K562 (cell line): ENCODE measurements at regions not wholly inside any gene's neighbourhood (a gene's known extent, or its start where the extent isn't known, plus 50 kb on each side); places are given as distances from the start of the nearest gene placed in this dataset.

Experiments
- ATAC-seq: fragments of 200-7000 bp; cut with Tn5 transposase; 3 replicates; pipeline ENCODE4 v1.9.1; 2020; ENCODE audit warnings: moderate library complexity
- BruUV-seq: library from RNA; stranded (reverse); fragments of 400-500 nt; replicated peaks from 2 replicates; lab custom pipeline; 2021; lab: Mats Ljungman, UMichigan
- CTCF ChIA-PET: fragments of 300-600 bp; formaldehyde crosslinking; extraction: SDS; loops from one replicate; lab custom pipeline; 2021; ENCODE audit warnings: low intra/inter-chr PET ratio; lab: Yijun Ruan, JAX
- POLR2A ChIA-PET: fragments of 300-600, 350-650 bp; sonication (Branson Sonifier 250); formaldehyde crosslinking; extraction: SDS; loops from one replicate; lab custom pipeline; 2021; ENCODE audit warnings: antibody characterized with exemption, inconsistent platforms; lab: Yijun Ruan, JAX
- DNase-seq, 4 experiments: peaks; one replicate each; pipeline versions ENCODE4 v3.0.0 to v3.0.0-alpha.2; 2011 to 2018; ENCODE audit warnings: low spot score in 3 of 4, mixed read lengths in 3 of 4; ENCODE audit errors: extremely low read depth in 1 of 4
- FAIRE-seq: peaks from 2 replicates; lab custom pipeline; 2011; peaks lifted over from hg19 to GRCh38; lab: Jason Lieb, UNC
- H2AFZ ChIP-seq: 2 replicates; pipeline ENCODE4 v1.6.0; 2011; ENCODE audit warnings: low read depth, low read length, control low read depth, inconsistent platforms
- H3K27ac ChIP-seq: fragments of 200-600 bp; 3 replicates; pipeline ENCODE4 v1.8.0; 2011; ENCODE audit warnings: low read depth, mild to moderate bottlenecking, control low read depth, inconsistent platforms, low read length, moderate library complexity, mixed read lengths; ENCODE audit errors: extremely low read depth
- H3K27me3 ChIP-seq, 2 experiments: fragments of 300-600 bp in 1 of 2; 2 replicates in 1 of 2; 3 replicates in 1 of 2; pipeline versions ENCODE4 v1.6.0 to v1.8.0; 2011; ENCODE audit warnings: inconsistent platforms in 2 of 2, low read length in 2 of 2, mild to moderate bottlenecking in 1 of 2, mixed read lengths in 1 of 2, moderate library complexity in 1 of 2; ENCODE audit not compliant: control insufficient read depth in 2 of 2, insufficient read depth in 2 of 2
- H3K36me3 ChIP-seq: fragments of 300-600 bp; 3 replicates; pipeline ENCODE4 v1.8.0; 2011; ENCODE audit warnings: mild to moderate bottlenecking, low read length, inconsistent platforms; ENCODE audit not compliant: control insufficient read depth, insufficient read depth
- H3K4me1 ChIP-seq, 2 experiments: fragments of 200-600 bp in 1 of 2; replicated peaks in 1 of 2; 2 replicates in 1 of 2; 3 replicates in 1 of 2; pipeline versions ENCODE4 v1.5.1 to v1.8.0; 2011; ENCODE audit warnings: inconsistent platforms in 2 of 2, low read length in 2 of 2, mild to moderate bottlenecking in 1 of 2, mixed read lengths in 1 of 2, moderate library complexity in 1 of 2; ENCODE audit not compliant: control insufficient read depth in 2 of 2, insufficient read depth in 2 of 2
- H3K4me2 ChIP-seq: 2 replicates; pipeline ENCODE4 v1.6.1; 2011; ENCODE audit warnings: low read length, control low read depth, inconsistent platforms, mixed read lengths; ENCODE audit not compliant: insufficient read depth
- H3K4me3 ChIP-seq: fragments of 200-600 bp; sonication (generic), shearing (Covaris generic); 2 replicates; pipeline ENCODE4 v1.5.1; 2016; ENCODE audit warnings: control low read depth, inconsistent platforms
- H3K79me2 ChIP-seq: fragments of 200-600 bp; 3 replicates; pipeline ENCODE4 v1.8.0; 2011; ENCODE audit warnings: low read length, inconsistent platforms; ENCODE audit not compliant: control insufficient read depth, insufficient read depth
- H3K9ac ChIP-seq, 2 experiments: 2 replicates each; pipeline versions ENCODE4 v1.6.0 to v1.6.1; 2011; ENCODE audit warnings: low read depth in 2 of 2, low read length in 2 of 2, control low read depth in 1 of 2, inconsistent platforms in 1 of 2, mild to moderate bottlenecking in 1 of 2, mixed read lengths in 1 of 2; ENCODE audit not compliant: insufficient read depth in 1 of 2
- H3K9me1 ChIP-seq: one replicate; pipeline ENCODE4 v1.6.0; 2011; ENCODE audit warnings: inconsistent platforms, mild to moderate bottlenecking, low read length, moderate library complexity; ENCODE audit not compliant: control insufficient read depth, insufficient read depth
- H3K9me3 ChIP-seq: replicated peaks from 2 replicates; pipeline ENCODE4 v1.5.1; 2011; ENCODE audit warnings: low read depth, low read length, inconsistent platforms; ENCODE audit not compliant: control insufficient read depth, insufficient read depth
- H4K20me1 ChIP-seq: replicated peaks from 2 replicates; pipeline ENCODE4 v1.6.1; 2011; ENCODE audit warnings: low read length, inconsistent platforms, mixed read lengths; ENCODE audit not compliant: control insufficient read depth, insufficient read depth
- BHLHE40 ChIP-seq: IDR thresholded peaks from 2 replicates; pipeline ENCODE4 v1.6.1; 2011; ENCODE audit warnings: low read length, improper control_type of control experiment
- CBFB ChIP-seq: sonication (generic); formaldehyde crosslinking; IDR thresholded peaks from 2 replicates; pipeline ENCODE4 v1.4.0; 2020; ENCODE audit warnings: mild to moderate bottlenecking, missing genetic modification reagents
- DPF2 ChIP-seq: fragments of 450-650 bp; IDR thresholded peaks from 2 replicates; pipeline ENCODE4 v1.6.1; 2016
- HDAC8 ChIP-seq: fragments of 450-650 bp; IDR thresholded peaks from 2 replicates; pipeline ENCODE4 v1.6.1; 2016; ENCODE audit warnings: mild to moderate bottlenecking, missing genetic modification characterization, moderate library complexity, missing compliant biosample characterization
- MECOM ChIP-seq: fragments of 250-450 bp; sonication (Bioruptor Pico); IDR thresholded peaks from 2 replicates; pipeline ENCODE4 v1.8.0; 2022; ENCODE audit warnings: inconsistent platforms
- MIER1 ChIP-seq: fragments of 450-650 bp; IDR thresholded peaks from 2 replicates; pipeline ENCODE4 v1.6.1; 2016; ENCODE audit warnings: antibody characterized with exemption, mild to moderate bottlenecking, low read depth
- NEUROD1 ChIP-seq: fragments of 150-350 bp; IDR thresholded peaks from 2 replicates; pipeline ENCODE4 v1.6.1; 2014; ENCODE audit warnings: borderline replicate concordance, low read length, low read depth; ENCODE audit not compliant: partially characterized antibody
- NFRKB ChIP-seq: fragments of 450-650 bp; IDR thresholded peaks from 2 replicates; pipeline ENCODE4 v1.6.1; 2016; ENCODE audit warnings: low read depth
- PKNOX1 ChIP-seq: fragments of 450-650 bp; IDR thresholded peaks from 2 replicates; pipeline ENCODE4 v1.6.1; 2016
- POU5F1 ChIP-seq: fragments of 150-350 bp; IDR thresholded peaks from 2 replicates; pipeline ENCODE4 v1.6.1; 2014; ENCODE audit warnings: borderline replicate concordance, low read length, low read depth, mild to moderate bottlenecking; ENCODE audit not compliant: partially characterized antibody
- SREBF1 ChIP-seq: fragments of 150-350 bp; IDR thresholded peaks from 2 replicates; pipeline ENCODE4 v1.6.1; 2014; ENCODE audit warnings: antibody characterized with exemption, low read depth, low read length, borderline replicate concordance
- TGIF2 ChIP-seq: sonication (generic); formaldehyde crosslinking; IDR thresholded peaks from 2 replicates; pipeline ENCODE4 v1.8.1; 2022; ENCODE audit warnings: mild to moderate bottlenecking, missing genetic modification reagents, moderate library complexity
- U2AF1 ChIP-seq: fragments of 200-400 bp; formaldehyde crosslinking; optimal IDR thresholded peaks from 2 replicates; pipeline ENCODE3; 2017; ENCODE audit warnings: mild to moderate bottlenecking, low read depth, low read length, moderate library complexity
- YY1 ChIP-seq, 3 experiments: IDR thresholded peaks; 2 replicates each; pipeline ENCODE4 v1.6.1; 2011; ENCODE audit warnings: low read length in 2 of 3, mild to moderate bottlenecking in 2 of 3, moderate library complexity in 2 of 3, borderline replicate concordance in 1 of 3, control low read depth in 1 of 3, low read depth in 1 of 3; ENCODE audit not compliant: insufficient read depth in 3 of 3, insufficient replicate concordance in 2 of 3, control insufficient read depth in 1 of 3, insufficient read length in 1 of 3; ENCODE audit errors: extremely low read depth in 1 of 3
- ZNF217 ChIP-seq: sonication (generic); formaldehyde crosslinking; IDR thresholded peaks from 2 replicates; pipeline ENCODE4 v1.8.0; 2022; ENCODE audit warnings: mild to moderate bottlenecking, missing genetic modification reagents
- ZNF324 ChIP-seq: fragments of 250-450 bp; sonication (Bioruptor Pico); IDR thresholded peaks from 2 replicates; pipeline ENCODE4 v1.4.0; 2020; ENCODE audit warnings: mild to moderate bottlenecking
- ZNF384 ChIP-seq: IDR thresholded peaks from 2 replicates; pipeline ENCODE4 v1.6.1; 2012; ENCODE audit warnings: low read depth, low read length, improper control_type of control experiment
- ZNF507 ChIP-seq: conservative IDR thresholded peaks from 2 replicates; pipeline ENCODE4 v1.6.1; 2017; ENCODE audit warnings: missing genetic modification characterization, missing compliant biosample characterization
- ZNF785 ChIP-seq: fragments of 250-450 bp; sonication (Bioruptor Pico); IDR thresholded peaks from 2 replicates; pipeline ENCODE4 v1.4.0; 2020; ENCODE audit warnings: mild to moderate bottlenecking
- WGBS: fragments of 100-300 bp; shearing (Covaris generic); methylation state at CpG from one replicate; pipeline ENCODE4 v1.1.6; 2016; ENCODE audit warnings: low coverage, mixed read lengths; ENCODE audit not compliant: insufficient coverage; ENCODE audit errors: missing lambda C conversion rate; 5-methylcytosine and 5-hydroxymethylcytosine counted together
- in situ Hi-C: fragments of 300-500 bp; cut with MboI; formaldehyde crosslinking; loops from 4 replicates; pipeline ENCODE4 v1.15.0; 2018; ENCODE audit warnings: inconsistent platforms, mixed read lengths
- intact Hi-C: fragments of 100-400 bp; cut with micrococcal nuclease; formaldehyde crosslinking; loops from 2 replicates; pipeline ENCODE4 v1.14.2; 2022

GRCh38 chrX:115387327-115387726 lies 97.8 kb downstream of the LUZP4 start (continued):
- TF ChIP-seq MECOM (CRISPR knock-in tag) = no peak
- no peak for TF ChIP-seq DPF2
- no peak for TF ChIP-seq NFRKB
- TF ChIP-seq CBFB = no peak
- no peak for TF ChIP-seq BHLHE40
- TF ChIP-seq ZNF384 = no peak
- TF ChIP-seq TGIF2 (CRISPR knock-in tag) = no peak
- no peak for TF ChIP-seq NEUROD1
- TF ChIP-seq ZNF217 = no peak
- TF ChIP-seq POU5F1 = no peak

GRCh38 chrX:115388879-115389278 lies 99.4 kb downstream of the LUZP4 start:
- no peak for FAIRE-seq
- no peak for DNase-seq

More at GRCh38 chrX:115388879-115389278, 99.4 kb downstream of the LUZP4 start:
- H3K4me3 ChIP-seq = no peak overlapping the region
- no peak overlapping the region for H3K27ac ChIP-seq
- H3K27me3 ChIP-seq = no peaks in the 10 kb centered on the region
- no peaks in the 10 kb centered on the region for H3K36me3 ChIP-seq
- no peak for TF ChIP-seq PKNOX1
- no peak for TF ChIP-seq SREBF1
- no peak for TF ChIP-seq ZNF785
- TF ChIP-seq ZNF507 (tag) = no peak
- no peak for TF ChIP-seq ZNF324
- no peak for TF ChIP-seq MIER1
- TF ChIP-seq HDAC8 (tag) = no peak
- TF ChIP-seq YY1 (IDR thresholded peaks at IDR 0.05; ENCODE audit: borderline replicate concordance in 1 of 3, control insufficient read depth in 1 of 3, extremely low read depth in 1 of 3, insufficient read depth in 3 of 3, insufficient read length in 1 of 3, insufficient replicate concordance in 2 of 3, low read depth in 1 of 3, low read length in 2 of 3) = no peak
- no peak for TF ChIP-seq U2AF1
- ChIA-PET CTCF (no interaction called here), POLR2A (no interaction called here)
- no peak overlapping the region for H3K4me2 ChIP-seq
- no peaks in the 10 kb centered on the region for H3K9me3 ChIP-seq
- H4K20me1 ChIP-seq = no peaks in the 10 kb centered on the region
- in situ Hi-C loops = no loop called here
- intact Hi-C loops = no loop called here
- H2AFZ ChIP-seq = no peak overlapping the region
- BruUV-seq = no TSS peak
- no peak for ATAC-seq
- H3K9ac ChIP-seq = no peak overlapping the region
- no peaks in the 10 kb centered on the region for H3K9me1 ChIP-seq
- no peaks in the 10 kb centered on the region for H3K79me2 ChIP-seq
- no peaks in the 10 kb centered on the region for H3K4me1 ChIP-seq
- WGBS = 0% methylated on average over 4 of the region's 4 CpGs
